PC-9 (cell line): ENCODE measurements at regions not wholly inside any gene's neighbourhood (a gene's known extent, or its start where the extent isn't known, plus 50 kb on each side); places are given as distances from the start of the nearest gene placed in this dataset.
A peak's percentile ranks its signal among the peaks of the same experiment; 100 is the strongest.
"Not testable (repeated sequence)": the region's sequence is repeated elsewhere in the genome, so short reads cannot be mapped to it uniquely, and the experiment has no call there.

Source experiments
- BruUV-seq: library from RNA; stranded (reverse); fragments of 400-500 nt; replicated peaks from 2 replicates; lab custom pipeline; 2021; lab: Mats Ljungman, UMichigan
- CTCF ChIA-PET: fragments of 300-600 bp; sonication (Branson Sonifier 250); formaldehyde crosslinking; loops from one replicate; lab custom pipeline; 2022; ENCODE audit warnings: antibody characterized with exemption; lab: Charles Lee
- POLR2A ChIA-PET: fragments of 300-600 bp; sonication (Branson Sonifier 250); formaldehyde crosslinking; loops from one replicate; lab custom pipeline; 2022; ENCODE audit warnings: antibody characterized with exemption; ENCODE audit not compliant: unreplicated experiment; lab: Charles Lee
- DNase-seq, 2 experiments: peaks; one replicate each; pipeline versions ENCODE4 v3.0.0 to v3.0.0-alpha.2; 2015 to 2022; ENCODE audit warnings: mixed read lengths in 1 of 2
- H2AFZ ChIP-seq: fragments of 200-600 bp; sonication (generic); 2 replicates; pipeline ENCODE4 v1.8.1; 2017; ENCODE audit warnings: antibody characterized with exemption
- H3F3A ChIP-seq: fragments of 200-600 bp; sonication (generic); 2 replicates; pipeline ENCODE4 v1.8.1; 2017; ENCODE audit warnings: antibody characterized with exemption, mild to moderate bottlenecking, low read depth; ENCODE audit not compliant: insufficient read depth
- H3K27ac ChIP-seq: fragments of 200-600 bp; sonication (generic); 2 replicates; pipeline ENCODE4 v1.6.1; 2016; ENCODE audit warnings: mixed run types
- H3K27me3 ChIP-seq: fragments of 200-600 bp; sonication (generic); 2 replicates; pipeline ENCODE4 v1.6.1; 2016; ENCODE audit warnings: low read depth, mixed run types; ENCODE audit not compliant: insufficient read depth
- H3K36me3 ChIP-seq: fragments of 200-600 bp; sonication (generic); 2 replicates; pipeline ENCODE4 v1.6.1; 2016; ENCODE audit warnings: low read depth, mixed run types
- H3K4me1 ChIP-seq: fragments of 200-600 bp; sonication (generic); replicated peaks from 2 replicates; pipeline ENCODE4 v1.6.1; 2016; ENCODE audit warnings: mixed run types; ENCODE audit not compliant: insufficient read depth
- H3K4me2 ChIP-seq: fragments of 200-600 bp; sonication (generic); 2 replicates; pipeline ENCODE4 v1.6.1; 2017; ENCODE audit warnings: mixed run types
- H3K4me3 ChIP-seq: fragments of 200-600 bp; sonication (generic); 2 replicates; pipeline ENCODE4 v1.6.1; 2016; ENCODE audit warnings: mixed run types
- H3K79me2 ChIP-seq: fragments of 200-600 bp; sonication (generic); 2 replicates; pipeline ENCODE4 v1.6.1; 2017; ENCODE audit warnings: low read depth, mixed run types
- H3K9me2 ChIP-seq: fragments of 200-600 bp; sonication (generic); 2 replicates; pipeline ENCODE4 v1.8.1; 2017; ENCODE audit warnings: mild to moderate bottlenecking; ENCODE audit not compliant: insufficient read depth
- H3K9me3 ChIP-seq: fragments of 200-600 bp; sonication (generic); 2 replicates; pipeline ENCODE4 v1.8.1; 2016; ENCODE audit warnings: low read depth; ENCODE audit not compliant: insufficient read depth
- H4K20me1 ChIP-seq: fragments of 200-600 bp; sonication (generic); 2 replicates; pipeline ENCODE4 v1.8.1; 2017; ENCODE audit not compliant: insufficient read depth
- CTCF ChIP-seq: fragments of 200-600 bp; sonication (generic); conservative IDR thresholded peaks from 2 replicates; pipeline ENCODE4 v1.6.1; 2017; ENCODE audit warnings: mixed run types, antibody characterized with exemption, mild to moderate bottlenecking, moderate library complexity
- EZH2 ChIP-seq: fragments of 200-600 bp; sonication (generic); IDR thresholded peaks from 2 replicates; pipeline ENCODE4 v1.8.0; 2017; ENCODE audit warnings: antibody characterized with exemption, low read depth
- intact Hi-C: fragments of 100-400 bp; cut with micrococcal nuclease; formaldehyde crosslinking; loops from one replicate; pipeline ENCODE4 v1.10.0; 2022; ENCODE audit not compliant: unreplicated experiment

GRCh38 chr6:156676721-156677120 is 100.5 kb upstream of the ARID1B start:
- H3F3A ChIP-seq, result no peaks in the 10 kb centered on the region
- no peak for DNase-seq
- no TSS peak for BruUV-seq
- no peaks in the 10 kb centered on the region for H4K20me1 ChIP-seq
- H3K27ac ChIP-seq, result no peak overlapping the region
- H3K9me3 ChIP-seq, result 0 out of 2 replicates have a peak, but pooled peaks cover 3% of the 10 kb centered on the region
- H3K4me1 ChIP-seq, result no peaks in the 10 kb centered on the region
- H3K27me3 ChIP-seq, result no peaks in the 10 kb centered on the region
- no peaks in the 10 kb centered on the region for H3K9me2 ChIP-seq
- ChIA-PET CTCF (no interaction called here), POLR2A (no interaction called here)
- H3K4me2 ChIP-seq, result no peak overlapping the region
- H2AFZ ChIP-seq, result no peak overlapping the region
- H3K36me3 ChIP-seq, result no peaks in the 10 kb centered on the region
- TF ChIP-seq CTCF (no peak), EZH2 (no peak)
- no peak overlapping the region for H3K4me3 ChIP-seq
- no peaks in the 10 kb centered on the region for H3K79me2 ChIP-seq
- intact Hi-C loops, result no loop called here

- BruUV-seq, result no TSS peak
- Histone ChIP-seq H3K27me3 (no peaks in the 10 kb centered on the region), H3K4me3 (no peak overlapping the region), H3K4me1 (no peaks in the 10 kb centered on the region), H3K9me3 (0 out of 2 replicates have a peak, but pooled peaks cover 3% of the 10 kb centered on the region), H3K4me2 (no peak overlapping the region), H3K27ac (no peak overlapping the region), H3F3A (no peaks in the 10 kb centered on the region), H2AFZ (no peak overlapping the region), H3K79me2 (no peaks in the 10 kb centered on the region), H4K20me1 (no peaks in the 10 kb centered on the region), H3K9me2 (no peaks in the 10 kb centered on the region), H3K36me3 (no peaks in the 10 kb centered on the region)
- POLR2A ChIA-PET, result no interaction called here
- CTCF ChIA-PET, result no interaction called here
- TF ChIP-seq EZH2 (no peak), CTCF (no peak)
- DNase-seq, result no peak
- intact Hi-C loops, result no loop called here
These were observed 103.0 kb upstream of the ARID1B start for GRCh38 chr6:156674197-156674596.

- H3K79me2 ChIP-seq, intact Hi-C loops, BruUV-seq, H4K20me1 ChIP-seq, H3K27ac ChIP-seq, POLR2A ChIA-PET, DNase-seq, H2AFZ ChIP-seq, H3K36me3 ChIP-seq, H3K4me2 ChIP-seq, H3K4me3 ChIP-seq, H3F3A ChIP-seq, H3K9me2 ChIP-seq, H3K27me3 ChIP-seq, CTCF ChIA-PET, H3K4me1 ChIP-seq, H3K9me3 ChIP-seq: not testable (repeated sequence)
These were observed 107.1 kb upstream of the ARID1B start for GRCh38 chr6:156670097-156670496.

- H3K9me3 ChIP-seq, result no peaks in the 10 kb centered on the region; the same call in 1 of the 2 replicates
- DNase-seq, result peak in 1 of 2 experiments; percentile 34
- H3F3A ChIP-seq, result no peaks in the 10 kb centered on the region
- POLR2A ChIA-PET, result no interaction called here
- no peak overlapping the region for H3K4me3 ChIP-seq
- H2AFZ ChIP-seq, result no peak overlapping the region
- no peak overlapping the region for H3K4me2 ChIP-seq
- no peaks in the 10 kb centered on the region for H4K20me1 ChIP-seq
- no peaks in the 10 kb centered on the region; the same call in 1 of the 2 replicates for H3K27me3 ChIP-seq
- no peaks in the 10 kb centered on the region for H3K9me2 ChIP-seq
- BruUV-seq, result no TSS peak
- H3K36me3 ChIP-seq, result no peaks in the 10 kb centered on the region
- H3K4me1 ChIP-seq, result no peaks in the 10 kb centered on the region
- peak; percentile 70 for TF ChIP-seq CTCF
- TF ChIP-seq EZH2, result no peak
- no peaks in the 10 kb centered on the region for H3K79me2 ChIP-seq
- intact Hi-C loops, result no loop called here
- no peak overlapping the region for H3K27ac ChIP-seq
- CTCF ChIA-PET, result no interaction called here
These were observed 115.1 kb upstream of the ARID1B start for GRCh38 chr6:156662025-156662445.
